ENCODE measurements at regions not wholly inside any gene's neighbourhood (a gene's known extent, or its start where the extent isn't known, plus 50 kb on each side); places are given as distances from the start of the nearest gene placed in this dataset.

DNA sequence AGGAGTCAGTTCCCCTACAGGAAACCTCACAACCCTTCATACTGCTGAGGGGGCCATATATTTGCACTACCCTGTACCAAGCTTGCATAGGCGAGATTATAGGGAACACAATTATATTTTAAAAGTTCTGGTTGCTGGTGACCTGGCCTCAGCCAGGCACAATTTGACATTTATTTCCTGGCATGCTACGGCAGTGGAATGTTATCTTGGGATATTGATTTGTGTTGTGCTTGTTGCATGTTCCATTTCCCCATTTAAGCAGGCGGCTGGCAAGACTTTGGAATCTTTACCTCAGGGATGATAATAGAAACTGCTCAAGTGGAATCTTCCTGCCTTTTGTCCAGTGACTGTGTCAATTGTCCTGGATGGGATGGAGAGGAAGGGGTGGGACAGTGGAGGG, 67.0 kb upstream of the RPS23 start:
- H3K36me3 ChIP-seq, result no peaks in the 10 kb centered on the region
- H3K9me3 ChIP-seq, result no peaks in the 10 kb centered on the region
- TF ChIP-seq, protein P1, sequence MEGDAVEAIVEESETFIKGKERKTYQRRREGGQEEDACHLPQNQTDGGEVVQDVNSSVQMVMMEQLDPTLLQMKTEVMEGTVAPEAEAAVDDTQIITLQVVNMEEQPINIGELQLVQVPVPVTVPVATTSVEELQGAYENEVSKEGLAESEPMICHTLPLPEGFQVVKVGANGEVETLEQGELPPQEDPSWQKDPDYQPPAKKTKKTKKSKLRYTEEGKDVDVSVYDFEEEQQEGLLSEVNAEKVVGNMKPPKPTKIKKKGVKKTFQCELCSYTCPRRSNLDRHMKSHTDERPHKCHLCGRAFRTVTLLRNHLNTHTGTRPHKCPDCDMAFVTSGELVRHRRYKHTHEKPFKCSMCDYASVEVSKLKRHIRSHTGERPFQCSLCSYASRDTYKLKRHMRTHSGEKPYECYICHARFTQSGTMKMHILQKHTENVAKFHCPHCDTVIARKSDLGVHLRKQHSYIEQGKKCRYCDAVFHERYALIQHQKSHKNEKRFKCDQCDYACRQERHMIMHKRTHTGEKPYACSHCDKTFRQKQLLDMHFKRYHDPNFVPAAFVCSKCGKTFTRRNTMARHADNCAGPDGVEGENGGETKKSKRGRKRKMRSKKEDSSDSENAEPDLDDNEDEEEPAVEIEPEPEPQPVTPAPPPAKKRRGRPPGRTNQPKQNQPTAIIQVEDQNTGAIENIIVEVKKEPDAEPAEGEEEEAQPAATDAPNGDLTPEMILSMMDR (IDR thresholded peaks at IDR 0.05), result no peak
- DNase-seq, result no peak
- H3K27me3 ChIP-seq, result no peaks in the 10 kb centered on the region
- no peak overlapping the region for H3K27ac ChIP-seq
- no peaks in the 10 kb centered on the region for H3K4me1 ChIP-seq
- no peak overlapping the region for H3K4me3 ChIP-seq
- intact Hi-C loops (cut with DNase I), result no loop called here
- ATAC-seq, result no peak

DNA sequence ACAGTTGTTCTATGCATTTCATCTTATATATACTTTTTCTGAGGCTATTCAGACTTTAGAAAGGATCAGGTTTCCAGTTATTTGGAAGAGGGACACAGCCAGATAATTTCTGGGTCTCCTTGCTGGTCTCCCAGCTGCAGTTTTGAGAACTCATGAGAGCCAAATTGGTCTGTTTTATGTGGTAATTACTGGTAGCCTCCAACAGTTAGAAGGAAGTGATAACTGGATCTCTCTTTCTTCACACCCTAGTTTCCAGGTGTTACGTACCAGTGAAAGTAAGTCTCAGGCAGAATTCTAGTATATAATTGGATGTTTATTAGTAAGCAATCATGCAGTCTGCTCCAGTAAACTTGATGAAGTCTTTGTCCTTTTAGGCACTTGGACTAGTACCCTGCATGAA, 63.2 kb upstream of the RPS23 start:
- Histone ChIP-seq H3K27ac (no peak overlapping the region), H3K4me1 (no peaks in the 10 kb centered on the region), H3K9me3 (no peaks in the 10 kb centered on the region), H3K4me3 (no peak overlapping the region), H3K36me3 (no peaks in the 10 kb centered on the region), H3K27me3 (no peaks in the 10 kb centered on the region)
- TF ChIP-seq, protein P1 (IDR thresholded peaks at IDR 0.05), result no peak
- DNase-seq (no peak), ATAC-seq (no peak)
- intact Hi-C loops (cut with DNase I), result no loop called here

DNA sequence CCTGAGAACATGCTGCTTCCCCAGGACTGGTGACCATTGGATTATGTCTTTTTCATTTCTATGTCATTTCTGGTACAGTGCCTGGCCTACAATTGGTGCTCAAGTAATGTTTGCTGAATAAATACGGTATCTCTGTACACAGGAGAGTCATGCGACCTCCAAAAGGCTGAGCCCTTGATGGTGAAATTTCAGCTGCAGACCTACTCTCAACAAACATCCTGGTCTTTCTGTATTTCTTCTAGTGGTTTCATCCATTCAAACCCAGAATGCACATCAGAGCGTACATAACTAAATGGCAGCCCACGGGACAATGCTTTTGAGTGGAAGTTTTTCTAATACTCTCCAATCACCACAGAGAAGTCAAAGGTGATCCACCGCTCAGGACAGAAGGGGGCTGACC, 62.6 kb upstream of the RPS23 start:
- Histone ChIP-seq H3K27ac (no peak overlapping the region), H3K9me3 (no peaks in the 10 kb centered on the region), H3K4me1 (no peaks in the 10 kb centered on the region), H3K4me3 (no peak overlapping the region), H3K36me3 (no peaks in the 10 kb centered on the region), H3K27me3 (no peaks in the 10 kb centered on the region)
- intact Hi-C loops (cut with DNase I), result no loop called here
- ATAC-seq, result no peak
- TF ChIP-seq, protein P1 (IDR thresholded peaks at IDR 0.05), result no peak
- DNase-seq, result no peak

DNA sequence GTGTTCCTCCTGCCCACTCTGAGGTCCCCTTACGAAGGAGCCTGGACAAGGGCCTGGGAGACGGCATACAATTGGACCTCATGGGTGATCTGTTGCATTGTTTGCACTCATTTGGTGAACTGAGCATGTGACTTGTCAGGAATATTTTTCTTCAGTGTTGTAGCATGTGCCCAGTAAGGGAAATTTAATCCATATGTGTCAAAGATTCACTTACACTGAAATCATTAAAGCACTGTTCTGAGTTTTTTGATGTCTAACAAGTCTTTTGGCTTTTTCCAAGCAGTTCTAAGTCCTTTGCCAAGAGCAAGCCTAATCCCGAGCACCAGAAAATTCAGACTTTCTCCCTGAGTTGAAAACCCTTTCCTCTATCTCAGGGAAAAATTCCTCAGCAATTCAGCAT, 61.6 kb upstream of the RPS23 start:
- ATAC-seq (no peak), DNase-seq (no peak)
- no peak overlapping the region for H3K4me3 ChIP-seq
- no peaks in the 10 kb centered on the region for H3K36me3 ChIP-seq
- peaks cover 0 to 7% of the 10 kb centered on the region in 2 donors for H3K4me1 ChIP-seq
- no peaks in the 10 kb centered on the region for H3K9me3 ChIP-seq
- intact Hi-C loops (cut with DNase I), result no loop called here
- TF ChIP-seq, protein P1 (IDR thresholded peaks at IDR 0.05), result no peak
- no peak overlapping the region for H3K27ac ChIP-seq
- H3K27me3 ChIP-seq, result no peaks in the 10 kb centered on the region

DNA sequence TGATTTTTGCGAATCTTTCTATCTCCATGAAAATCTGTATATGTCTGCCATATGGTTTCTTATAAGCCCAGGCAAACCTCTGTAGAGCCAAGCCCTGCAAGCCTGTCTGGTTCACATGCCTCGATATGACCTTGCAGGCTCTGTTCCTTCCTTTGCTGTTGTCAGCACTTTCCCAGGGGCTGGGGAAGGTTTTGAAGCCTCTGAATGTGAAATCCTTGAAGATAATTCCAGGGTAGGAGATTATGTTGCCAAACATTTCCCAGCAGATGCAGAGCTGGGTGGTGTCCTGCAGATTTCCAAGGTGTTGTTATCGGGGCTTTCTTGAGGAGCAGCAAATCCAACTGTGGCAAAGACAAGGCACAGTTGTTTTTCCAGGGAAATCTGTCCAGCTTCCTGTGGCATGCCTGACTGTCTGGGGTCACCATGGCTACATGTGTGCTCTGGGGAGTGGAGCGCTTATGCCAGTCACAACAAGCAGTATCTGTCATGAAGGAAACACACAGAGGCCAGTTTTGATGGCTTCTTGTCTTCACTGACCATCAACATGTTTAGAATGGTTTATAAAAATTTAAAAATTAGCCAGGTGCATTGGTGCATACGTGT, 60.7 kb upstream of the RPS23 start:
- Histone ChIP-seq H3K4me3 (no peak overlapping the region), H3K27ac (no peak overlapping the region), H3K9me3 (no peaks in the 10 kb centered on the region), H3K4me1 (peaks cover 0 to 15% of the 10 kb centered on the region in 2 donors), H3K27me3 (no peaks in the 10 kb centered on the region), H3K36me3 (no peaks in the 10 kb centered on the region)
- no peak for DNase-seq
- intact Hi-C loops (cut with DNase I), result no loop called here
- ATAC-seq, result no peak
- TF ChIP-seq, protein P1 (IDR thresholded peaks at IDR 0.05), result no peak
